Neural cell (in vitro differentiated cells): ENCODE measurements at regions not wholly inside any gene's neighbourhood (a gene's known extent, or its start where the extent isn't known, plus 50 kb on each side); places are given as distances from the start of the nearest gene placed in this dataset.

Source experiments
- H2AFZ ChIP-seq: fragments of 200-600, 300-800 bp; sonication (generic), shearing (Covaris generic); 2 replicates; pipeline ENCODE4 v1.6.0; 2014; ENCODE audit warnings: low read depth, mild to moderate bottlenecking, antibody characterized with exemption, low read length, moderate library complexity
- H3F3A ChIP-seq: fragments of 200-600 bp; shearing (Covaris generic); 2 replicates; pipeline ENCODE4 v1.6.1; 2016; ENCODE audit warnings: mild to moderate bottlenecking, moderate library complexity, mixed read lengths, antibody characterized with exemption, low read length; ENCODE audit not compliant: insufficient read depth, poor library complexity, severe bottlenecking
- H3K27ac ChIP-seq: fragments of 200-600, 300-800 bp; sonication (generic), shearing (Covaris generic); 2 replicates; pipeline ENCODE4 v1.5.1; 2014; ENCODE audit warnings: mild to moderate bottlenecking, low read length, moderate library complexity
- H3K27me3 ChIP-seq: fragments of 300-800, 200-600 bp; sonication (generic), shearing (Covaris generic); 2 replicates; pipeline ENCODE4 v1.6.0; 2014; ENCODE audit warnings: mild to moderate bottlenecking, low read depth, low read length, moderate library complexity; ENCODE audit not compliant: insufficient read depth
- H3K36me3 ChIP-seq: fragments of 300-800, 200-600 bp; sonication (generic), shearing (Covaris generic); 2 replicates; pipeline ENCODE4 v1.5.1; 2014; ENCODE audit warnings: mild to moderate bottlenecking, antibody characterized with exemption, low read length, moderate library complexity; ENCODE audit not compliant: insufficient read depth
- H3K4me2 ChIP-seq: fragments of 300-800, 200-600 bp; sonication (generic), shearing (Covaris generic); 2 replicates; pipeline ENCODE4 v1.6.0; 2014; ENCODE audit warnings: mild to moderate bottlenecking, low read length
- H3K4me3 ChIP-seq: fragments of 300-800, 200-600 bp; sonication (generic), shearing (Covaris generic); 2 replicates; pipeline ENCODE4 v1.5.1; 2014; ENCODE audit warnings: mild to moderate bottlenecking, low read length, moderate library complexity
- H3K79me2 ChIP-seq: fragments of 200-600 bp; shearing (Covaris generic); replicated peaks from 2 replicates; pipeline ENCODE4 v1.6.0; 2014; ENCODE audit warnings: mild to moderate bottlenecking, low read length, moderate library complexity; ENCODE audit not compliant: insufficient read depth
- H3K9ac ChIP-seq: fragments of 300-800, 200-600 bp; sonication (generic), shearing (Covaris generic); 2 replicates; pipeline ENCODE4 v1.6.1; 2016; ENCODE audit warnings: mild to moderate bottlenecking, low read length, mixed read lengths
- H3K9me2 ChIP-seq: fragments of 200-600 bp; shearing (Covaris generic); 2 replicates; pipeline ENCODE4 v1.6.1; 2016; ENCODE audit warnings: mild to moderate bottlenecking, low read length, mixed read lengths; ENCODE audit not compliant: insufficient read depth
- H3K9me3 ChIP-seq: fragments of 200-600, 300-800 bp; sonication (generic), shearing (Covaris generic); 2 replicates; pipeline ENCODE4 v1.6.1; 2016; ENCODE audit warnings: mild to moderate bottlenecking, mixed run types, low read length, moderate library complexity, mixed read lengths
- H4K20me1 ChIP-seq: fragments of 200-600 bp; shearing (Covaris generic); 2 replicates; pipeline ENCODE4 v1.6.1; 2016; ENCODE audit warnings: mild to moderate bottlenecking, mixed run types; ENCODE audit not compliant: insufficient read depth
- CTCF ChIP-seq: fragments of 450-650 bp; IDR thresholded peaks from 2 replicates; pipeline ENCODE4 v1.5.1; 2014; ENCODE audit warnings: antibody characterized with exemption, mild to moderate bottlenecking, moderate library complexity; ENCODE audit not compliant: poor library complexity, severe bottlenecking
- EP300 ChIP-seq: fragments of 450-650 bp; conservative IDR thresholded peaks from 2 replicates; pipeline ENCODE4 v1.6.1; 2014; ENCODE audit warnings: antibody characterized with exemption, mild to moderate bottlenecking, moderate library complexity; ENCODE audit not compliant: poor library complexity, severe bottlenecking
- EZH2 ChIP-seq: fragments of 200-600, 300-800 bp; shearing (Covaris generic), sonication (generic); IDR thresholded peaks from 2 replicates; pipeline ENCODE4 v1.6.1; 2014; ENCODE audit warnings: antibody characterized with exemption, low read length, borderline replicate concordance, mild to moderate bottlenecking; ENCODE audit not compliant: insufficient read depth, poor library complexity, severe bottlenecking
- MXI1 ChIP-seq: fragments of 450-650 bp; conservative IDR thresholded peaks from 2 replicates; pipeline ENCODE4 v1.6.1; 2014; ENCODE audit warnings: antibody characterized with exemption, mild to moderate bottlenecking; ENCODE audit not compliant: poor library complexity, severe bottlenecking
- POLR2AphosphoS5 ChIP-seq: IDR thresholded peaks from 2 replicates; pipeline ENCODE4 v1.6.1; 2012
- RAD21 ChIP-seq: fragments of 450-650 bp; conservative IDR thresholded peaks from 2 replicates; pipeline ENCODE4 v1.6.1; 2014; ENCODE audit warnings: antibody characterized with exemption, mild to moderate bottlenecking, moderate library complexity
- REST ChIP-seq: IDR thresholded peaks from 2 replicates; pipeline ENCODE4 v1.6.1; 2012; ENCODE audit warnings: borderline replicate concordance
- SMC3 ChIP-seq: fragments of 450-650 bp; conservative IDR thresholded peaks from 2 replicates; pipeline ENCODE4 v1.6.1; 2014; ENCODE audit warnings: antibody characterized with exemption, mild to moderate bottlenecking, moderate library complexity; ENCODE audit not compliant: poor library complexity
- TAF1 ChIP-seq: IDR thresholded peaks from 2 replicates; pipeline ENCODE4 v1.6.1; 2012; ENCODE audit warnings: low read depth

GRCh38 chr2:147041121-147041494, 803.7 kb upstream of the ACVR2A start:
- no peaks in the 10 kb centered on the region for H4K20me1 ChIP-seq
- H3K9ac ChIP-seq, result no peak overlapping the region
- H3K4me2 ChIP-seq, result no peak overlapping the region
- H3K4me3 ChIP-seq, result no peak overlapping the region
- no peaks in the 10 kb centered on the region for H3K9me2 ChIP-seq
- no peaks in the 10 kb centered on the region for H3K27me3 ChIP-seq
- no peaks in the 10 kb centered on the region for H3K36me3 ChIP-seq
- H2AFZ ChIP-seq, result no peak overlapping the region
- no peaks in the 10 kb centered on the region for H3K9me3 ChIP-seq
- H3K27ac ChIP-seq, result no peak overlapping the region
- no peaks in the 10 kb centered on the region for H3K79me2 ChIP-seq
- no peaks in the 10 kb centered on the region for H3F3A ChIP-seq
- TF ChIP-seq CTCF, result no peak
- TF ChIP-seq POLR2AphosphoS5, result no peak
- TF ChIP-seq SMC3, result no peak
- TF ChIP-seq RAD21, result no peak
- TF ChIP-seq EP300, result no peak

- Histone ChIP-seq H3K4me2 (no peak overlapping the region), H3K27me3 (no peaks in the 10 kb centered on the region), H3F3A (no peaks in the 10 kb centered on the region), H3K79me2 (no peaks in the 10 kb centered on the region), H3K9ac (no peak overlapping the region), H3K9me3 (no peaks in the 10 kb centered on the region), H3K36me3 (no peaks in the 10 kb centered on the region), H3K9me2 (no peaks in the 10 kb centered on the region), H4K20me1 (no peaks in the 10 kb centered on the region), H3K27ac (no peak overlapping the region), H2AFZ (no peak overlapping the region), H3K4me3 (no peak overlapping the region)
- TF ChIP-seq RAD21 (no peak), SMC3 (no peak), CTCF (no peak)
These were observed 804.3 kb upstream of the ACVR2A start for GRCh38 chr2:147040298-147041120.

- H3K79me2 ChIP-seq, result no peaks in the 10 kb centered on the region
- no peak overlapping the region for H3K9ac ChIP-seq
- H3K9me2 ChIP-seq, result no peaks in the 10 kb centered on the region
- H3K4me3 ChIP-seq, result no peak overlapping the region
- no peaks in the 10 kb centered on the region for H3F3A ChIP-seq
- no peaks in the 10 kb centered on the region for H4K20me1 ChIP-seq
- H3K27me3 ChIP-seq, result no peaks in the 10 kb centered on the region
- no peaks in the 10 kb centered on the region for H3K9me3 ChIP-seq
- H3K36me3 ChIP-seq, result no peaks in the 10 kb centered on the region
- H3K4me2 ChIP-seq, result no peak overlapping the region
- no peak overlapping the region for H3K27ac ChIP-seq
- H2AFZ ChIP-seq, result no peak overlapping the region
- TF ChIP-seq EP300 (no peak), SMC3 (no peak), REST (no peak), MXI1 (no peak), POLR2AphosphoS5 (no peak), RAD21 (no peak), CTCF (no peak), EZH2 (no peak), TAF1 (no peak)
These were observed 807.8 kb upstream of the ACVR2A start for GRCh38 chr2:147037048-147037447.
